HCT116 (cell line): ENCODE measurements at regions not wholly inside any gene's neighbourhood (a gene's known extent, or its start where the extent isn't known, plus 50 kb on each side); places are given as distances from the start of the nearest gene placed in this dataset.

Experiments
- CTCF ChIP-seq, 3 experiments: fragments of 200-600 bp in 1 of 3; sonication (generic) in 1 of 3; IDR thresholded peaks in 2 of 3; conservative IDR thresholded peaks in 1 of 3; 2 replicates each; pipeline ENCODE4 v1.5.1; 2012 to 2017; ENCODE audit warnings: low read depth in 2 of 3, low read length in 2 of 3, antibody characterized with exemption in 1 of 3, borderline replicate concordance in 1 of 3, control low read depth in 1 of 3, mild to moderate bottlenecking in 1 of 3, mixed read lengths in 1 of 3, mixed run types in 1 of 3, moderate library complexity in 1 of 3; ENCODE audit not compliant: insufficient read depth in 1 of 3
- EGR1 ChIP-seq: IDR thresholded peaks from 2 replicates; pipeline ENCODE4 v1.6.1; 2012; ENCODE audit warnings: low read depth
- ELF1 ChIP-seq: IDR thresholded peaks from 2 replicates; pipeline ENCODE4 v1.6.1; 2012; ENCODE audit warnings: low read depth, borderline replicate concordance
- EZH2 ChIP-seq: fragments of 200-600 bp; sonication (generic); IDR thresholded peaks from 2 replicates; pipeline ENCODE4 v1.6.1; 2017; ENCODE audit warnings: antibody characterized with exemption, mixed run types
- FOSL1 ChIP-seq: IDR thresholded peaks from 2 replicates; pipeline ENCODE4 v1.6.1; 2012; ENCODE audit warnings: low read depth
- JUND ChIP-seq: IDR thresholded peaks from 2 replicates; pipeline ENCODE4 v1.6.1; 2012
- MAX ChIP-seq: IDR thresholded peaks from 2 replicates; pipeline ENCODE4 v1.6.1; 2012
- POLR2A ChIP-seq: IDR thresholded peaks from 2 replicates; pipeline ENCODE4 v1.7.0; 2011; ENCODE audit warnings: borderline replicate concordance; ENCODE audit not compliant: insufficient read depth, insufficient read length; ENCODE audit errors: extremely low read depth
- POLR2AphosphoS5 ChIP-seq: IDR thresholded peaks from 2 replicates; pipeline ENCODE4 v1.6.1; 2011; ENCODE audit warnings: mild to moderate bottlenecking, low read depth, low read length, moderate library complexity
- REST ChIP-seq: IDR thresholded peaks from 2 replicates; pipeline ENCODE4 v1.6.1; 2012; ENCODE audit warnings: low read depth
- SIN3A ChIP-seq: IDR thresholded peaks from 2 replicates; pipeline ENCODE4 v1.6.1; 2012; ENCODE audit warnings: low read depth
- YY1 ChIP-seq: IDR thresholded peaks from 2 replicates; pipeline ENCODE4 v1.6.1; 2011; ENCODE audit warnings: low read length, low read depth, moderate library complexity, mild to moderate bottlenecking; ENCODE audit not compliant: insufficient replicate concordance; ENCODE audit errors: extremely low read depth
- ZFX ChIP-seq: fragments of 450-650 bp; IDR thresholded peaks from 2 replicates; pipeline ENCODE4 v1.6.1; 2017

GRCh38 chr11:98835335-98835734 lies 185.4 kb upstream of the CNTN5 start:
- TF ChIP-seq CTCF (IDR thresholded peaks at IDR 0.05 in 2 of 3, conservative IDR thresholded peaks at IDR 0.05 in 1 of 3; ENCODE audit: borderline replicate concordance in 1 of 3, insufficient read depth in 1 of 3, low read depth in 2 of 3, low read length in 2 of 3): no peak
- no peak for TF ChIP-seq POLR2A
- no peak for TF ChIP-seq REST
- no peak for TF ChIP-seq POLR2AphosphoS5
- no peak for TF ChIP-seq ELF1
- TF ChIP-seq MAX: no peak
- TF ChIP-seq YY1: no peak
- TF ChIP-seq FOSL1: no peak
- no peak for TF ChIP-seq EZH2
- no peak for TF ChIP-seq JUND
- no peak for TF ChIP-seq ZFX
- TF ChIP-seq SIN3A: no peak
- TF ChIP-seq EGR1: no peak
